D341Med (cell line): ENCODE measurements at regions not wholly inside any gene's neighbourhood (a gene's known extent, or its start where the extent isn't known, plus 50 kb on each side); places are given as distances from the start of the nearest gene placed in this dataset.
"Not testable (repeated sequence)": the region's sequence is repeated elsewhere in the genome, so short reads cannot be mapped to it uniquely, and the experiment has no call there.

Experiments used
- DNase-seq: peaks from one replicate; pipeline ENCODE4 v3.0.0; 2012; ENCODE audit warnings: low spot score

DNA sequence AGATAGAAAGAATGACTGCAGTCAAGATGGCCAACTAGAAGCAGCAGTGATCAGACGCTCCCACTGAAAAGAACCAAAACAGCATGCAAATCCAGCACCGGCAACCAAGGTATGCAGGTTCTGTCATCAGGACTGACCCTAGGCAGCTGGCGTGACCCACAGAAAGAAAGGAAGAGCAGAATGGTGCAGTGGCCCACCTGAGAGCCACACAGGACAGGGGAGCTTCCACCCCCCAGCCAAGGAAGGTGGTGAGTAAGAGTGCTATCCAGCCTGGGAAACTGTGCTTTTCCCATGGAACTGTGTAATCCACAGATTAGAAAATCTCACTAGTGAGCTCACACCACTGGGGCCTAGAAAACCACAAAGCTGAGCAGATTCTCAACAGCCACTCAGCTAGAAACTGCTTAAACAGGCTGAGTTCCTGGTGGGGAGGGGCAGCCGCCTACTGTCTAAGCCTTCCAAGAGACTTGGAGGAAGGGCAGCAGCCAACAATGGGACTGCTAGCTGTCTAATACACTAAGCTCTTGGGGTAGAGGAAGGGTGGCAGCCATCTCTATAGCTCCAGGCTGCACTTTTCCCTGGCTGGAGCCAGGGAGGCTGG is 127.9 kb downstream of the EVA1A start:
- DNase-seq: no peak

DNA sequence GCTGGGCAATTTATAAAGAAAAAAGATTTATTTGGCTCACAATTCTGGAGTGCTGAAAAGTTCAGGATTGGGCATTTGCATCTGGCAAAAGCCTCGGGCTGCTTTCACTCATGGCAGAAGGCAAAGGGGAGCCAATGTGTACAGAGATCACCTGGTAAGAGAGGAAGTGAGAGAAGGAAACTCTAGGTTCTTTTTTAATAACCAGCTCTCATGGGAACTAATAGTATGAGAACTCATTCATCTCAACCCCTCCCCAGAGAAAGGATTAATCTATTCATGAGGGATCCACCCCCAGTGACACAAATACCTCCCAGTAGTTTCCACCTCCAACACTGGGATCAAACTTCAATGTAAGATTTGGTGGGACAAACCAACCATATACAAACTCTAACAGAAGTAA is 129.0 kb downstream of the EVA1A start:
- DNase-seq: no peak

DNA sequence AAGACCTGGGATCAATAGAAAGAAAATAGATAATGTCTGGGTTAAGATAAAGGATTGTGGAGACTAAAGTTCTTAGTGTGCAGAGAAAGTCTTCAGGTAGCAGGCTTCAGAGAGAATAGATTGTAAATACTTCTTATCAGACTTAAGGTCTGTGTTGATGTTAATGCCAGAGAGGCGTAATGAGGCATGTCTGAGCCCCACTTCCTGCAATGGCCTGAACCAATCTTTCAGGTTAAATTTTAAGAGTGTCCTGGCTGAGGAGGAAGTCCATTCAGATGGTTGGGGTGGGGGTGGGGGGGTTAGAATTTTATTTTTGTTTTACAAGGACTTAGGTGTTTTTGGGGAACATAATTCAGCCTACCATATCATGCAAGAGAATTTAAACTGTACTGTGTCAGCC is 129.5 kb downstream of the EVA1A start:
- DNase-seq: no peak

DNA sequence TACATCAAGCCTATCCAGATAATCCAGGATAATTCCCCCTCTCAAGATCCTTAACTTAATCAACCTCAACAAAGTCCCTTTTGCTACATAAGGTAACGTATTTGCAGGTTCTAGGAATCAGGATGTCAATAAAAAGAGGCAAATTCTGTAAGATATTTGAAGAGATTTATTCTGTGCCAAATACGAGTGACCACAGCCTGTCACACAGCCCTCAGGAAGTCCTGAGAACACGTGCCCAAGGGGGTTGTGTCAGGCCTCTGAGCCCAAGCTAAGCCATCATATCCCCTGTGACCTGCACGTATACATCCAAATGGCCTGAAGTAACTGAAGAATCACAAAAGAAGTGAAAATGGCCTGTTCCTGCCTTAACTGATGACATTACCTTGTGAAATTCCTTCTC is 130.3 kb downstream of the EVA1A start:
- not testable (repeated sequence) for DNase-seq

DNA sequence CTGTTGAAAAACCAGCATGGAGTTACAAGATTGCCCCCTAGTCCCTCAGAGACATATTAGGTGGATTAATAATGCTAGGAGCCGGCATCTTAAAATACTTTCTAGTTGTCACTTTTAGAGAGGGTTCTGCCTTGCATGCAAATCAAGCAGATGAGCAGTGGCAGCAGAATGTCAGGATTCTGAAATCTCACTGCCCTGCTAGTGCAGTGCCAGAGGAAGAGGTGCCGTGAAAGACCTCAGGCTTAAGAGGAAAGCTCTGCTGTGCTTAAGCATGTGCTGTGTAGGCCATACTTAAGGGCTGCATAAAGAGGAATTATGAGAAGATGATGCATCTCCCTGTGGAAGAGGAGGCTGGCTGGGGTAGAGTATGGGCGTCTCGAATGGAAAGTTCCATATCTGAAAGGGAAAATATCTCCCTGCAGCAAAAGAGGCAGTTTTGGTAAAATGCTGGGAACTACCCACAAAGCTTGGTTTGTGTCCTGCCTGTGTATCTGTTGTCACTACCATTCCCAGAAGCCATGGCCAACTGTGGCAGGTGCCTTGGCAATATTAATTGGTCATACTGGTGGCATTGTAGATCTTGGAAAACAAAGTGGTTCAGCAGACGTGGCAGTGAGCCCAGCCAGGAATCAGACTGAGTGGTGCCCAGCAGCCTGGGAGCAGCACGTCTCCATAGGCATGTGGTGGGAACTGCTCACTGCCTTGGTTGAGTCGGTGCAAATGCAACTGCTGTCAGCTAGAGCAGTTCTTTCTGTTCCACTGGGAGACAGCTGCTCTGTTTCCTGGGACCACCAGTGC is 131.9 kb downstream of the EVA1A start:
- no peak for DNase-seq

DNA sequence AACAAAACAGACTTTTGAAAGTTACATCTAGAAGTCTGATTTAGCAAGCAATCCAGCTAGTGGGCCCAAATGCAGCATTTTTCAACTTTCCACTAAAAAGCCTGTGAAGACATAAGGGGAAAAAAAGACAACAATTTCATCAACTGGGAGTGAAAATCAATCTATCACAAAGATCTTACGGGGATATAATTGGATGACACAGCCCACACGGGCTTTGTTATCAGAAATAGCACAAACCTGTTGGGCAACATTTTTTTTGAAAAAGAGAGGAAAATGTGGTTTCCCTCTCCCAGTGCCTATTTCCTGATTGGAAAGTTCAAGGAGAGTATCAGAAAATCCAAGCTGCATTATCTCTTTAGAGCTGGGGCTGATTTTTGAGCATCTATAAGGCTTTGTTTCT is 132.7 kb downstream of the EVA1A start:
- no peak for DNase-seq

DNA sequence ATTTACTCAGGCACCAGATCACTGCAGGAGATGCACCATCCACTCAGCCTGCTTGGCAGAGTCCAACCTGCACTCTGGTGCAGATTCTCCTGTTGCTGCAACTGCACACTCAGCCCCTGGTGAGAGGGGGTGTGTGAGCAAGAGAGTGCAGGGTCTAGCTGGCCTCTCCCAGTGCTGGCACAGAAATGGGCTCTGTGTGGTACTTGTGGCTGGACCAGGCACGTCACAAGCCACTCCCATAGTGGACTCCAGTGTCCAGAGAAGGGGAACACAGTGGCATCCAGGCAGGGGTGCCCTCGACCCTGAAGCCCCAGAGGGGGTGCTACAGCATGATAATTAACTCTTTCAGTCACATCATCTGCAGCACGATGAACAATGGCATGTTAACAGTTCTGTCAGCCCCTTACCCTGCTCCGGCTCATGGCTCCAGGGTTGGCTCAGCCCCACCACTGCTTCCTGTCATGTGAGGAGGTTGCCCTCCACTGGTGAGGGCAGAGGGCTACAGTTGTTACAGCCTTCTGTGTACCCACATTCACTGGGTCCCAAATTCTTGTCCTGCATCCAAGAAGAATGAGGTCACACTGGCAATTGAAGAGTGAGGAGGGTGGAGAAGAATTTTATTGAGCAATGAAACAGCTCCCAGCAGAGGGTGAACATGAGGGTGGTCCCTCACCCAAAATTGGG is 135.7 kb downstream of the EVA1A start:
- no peak for DNase-seq

DNA sequence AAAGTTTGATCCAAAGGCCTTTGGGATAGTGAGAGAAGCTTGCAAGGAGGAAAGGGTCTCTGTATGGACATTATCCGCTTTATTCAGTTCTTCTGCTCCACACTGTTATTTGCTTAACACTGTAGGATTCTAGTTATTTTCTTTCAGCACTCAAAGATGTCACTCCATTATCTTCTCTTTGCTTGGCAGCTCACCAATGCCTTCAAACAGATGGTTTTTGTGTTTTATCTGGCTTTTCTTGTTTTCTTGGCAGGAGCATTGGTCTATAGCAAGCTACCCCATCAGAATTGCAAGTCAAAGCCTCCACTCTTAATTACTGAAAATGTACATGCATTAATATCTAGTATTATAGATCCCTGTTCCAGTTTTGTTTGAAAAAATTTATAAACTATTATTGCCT is 138.8 kb downstream of the EVA1A start:
- no peak for DNase-seq

DNA sequence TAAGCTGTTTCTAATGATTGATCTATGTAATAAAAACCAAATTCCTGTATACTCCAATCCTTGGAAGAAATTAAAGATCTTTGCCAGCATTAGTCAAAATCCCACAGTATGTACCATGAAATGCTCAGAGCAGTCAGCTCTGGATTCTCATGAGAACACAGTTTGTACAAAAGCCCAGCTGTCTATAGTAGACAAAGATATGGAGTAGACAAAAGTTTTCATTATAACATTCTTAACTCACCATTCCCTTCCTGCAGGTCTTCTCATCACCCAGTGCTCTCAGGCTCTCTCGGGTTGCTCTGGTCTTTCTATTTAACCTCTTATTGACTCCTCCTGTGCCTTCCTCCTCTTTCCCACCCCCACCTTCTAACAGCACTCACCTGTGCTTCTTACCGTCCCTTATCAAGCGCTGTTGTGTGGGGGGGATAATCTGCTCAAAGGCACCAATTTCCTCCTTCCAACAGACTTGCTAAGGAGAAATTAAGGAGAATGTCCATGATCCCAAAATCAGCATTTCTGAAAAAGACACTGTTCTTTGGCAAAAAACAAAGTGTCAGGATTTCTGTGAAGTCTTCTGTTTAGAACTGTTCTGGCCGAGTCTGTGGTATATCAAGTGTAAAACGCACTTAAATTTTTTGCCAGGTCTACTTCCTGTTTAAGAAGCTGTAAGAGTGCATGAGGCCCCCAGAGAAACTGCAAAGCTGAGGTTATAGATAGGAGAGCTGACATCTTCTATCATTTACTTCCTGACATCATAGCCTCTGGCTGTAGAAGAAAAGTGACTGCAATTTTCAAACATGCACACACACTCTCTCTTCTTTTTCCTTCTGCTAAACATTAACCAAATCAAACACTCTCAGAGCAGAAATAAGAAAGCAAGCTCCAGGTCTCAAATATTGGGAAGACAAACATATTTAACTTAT is 144.1 kb downstream of the EVA1A start:
- no peak for DNase-seq

DNA sequence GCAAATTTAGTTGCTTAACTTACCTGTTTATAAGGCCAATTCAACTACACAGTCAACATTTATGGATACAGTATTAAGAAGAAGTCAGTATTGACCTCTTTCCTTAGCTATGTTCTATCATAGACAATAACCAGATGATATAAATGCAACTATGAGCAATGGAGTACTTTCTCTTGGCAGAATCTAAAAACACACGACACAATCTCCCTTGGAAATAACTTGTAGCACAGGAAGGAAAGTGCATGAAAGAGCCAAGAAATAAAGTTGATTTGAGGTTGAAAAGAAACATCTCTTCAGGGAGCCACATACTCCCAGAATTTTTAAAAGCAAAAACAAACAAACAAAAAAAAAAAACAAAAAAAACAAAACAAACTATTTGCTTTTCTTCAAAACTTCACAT is 145.0 kb downstream of the EVA1A start:
- DNase-seq: no peak

DNA sequence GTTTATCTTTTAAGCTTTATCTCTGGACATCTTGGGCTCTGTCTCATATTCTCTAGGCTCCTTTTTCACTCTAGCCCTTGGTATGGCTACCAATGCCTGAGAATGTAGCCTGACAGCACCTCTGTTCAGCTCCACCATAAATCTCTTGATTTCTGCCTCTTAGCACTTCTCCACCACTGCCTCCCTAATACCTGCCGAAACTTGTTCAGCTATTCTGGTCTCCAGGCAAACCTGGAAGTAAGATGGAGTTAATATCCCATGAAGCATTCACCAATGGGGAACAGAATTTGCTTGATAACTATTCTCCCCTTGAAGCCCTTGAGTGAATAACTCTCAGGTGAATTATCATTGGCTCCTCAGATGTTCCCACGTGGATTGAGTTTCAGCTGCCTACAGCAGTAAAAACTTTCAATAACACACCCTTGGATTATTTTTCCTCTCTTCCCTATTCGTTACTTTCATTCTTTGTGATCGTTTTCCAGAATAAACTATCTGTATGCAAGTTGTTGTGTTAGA is 145.6 kb downstream of the EVA1A start:
- DNase-seq: no peak

DNA sequence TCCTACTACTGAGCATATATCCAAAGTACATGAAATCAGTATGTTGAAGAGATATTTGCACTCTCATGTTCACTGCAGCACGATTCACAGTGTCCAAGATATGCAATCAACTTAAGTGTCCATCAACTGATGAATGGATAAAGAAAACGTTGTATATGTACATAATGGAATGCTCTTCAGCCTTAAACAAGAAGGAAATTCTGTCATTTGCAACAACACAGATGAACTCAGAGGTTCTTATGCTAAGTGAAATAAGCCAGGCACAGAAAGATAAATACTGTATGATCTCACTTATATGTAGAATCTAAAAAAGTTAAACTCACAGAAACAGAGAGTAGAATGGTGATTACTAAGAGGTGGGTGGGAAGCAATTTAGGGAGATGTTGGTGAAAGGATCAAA is 149.2 kb downstream of the EVA1A start:
- no peak for DNase-seq

DNA sequence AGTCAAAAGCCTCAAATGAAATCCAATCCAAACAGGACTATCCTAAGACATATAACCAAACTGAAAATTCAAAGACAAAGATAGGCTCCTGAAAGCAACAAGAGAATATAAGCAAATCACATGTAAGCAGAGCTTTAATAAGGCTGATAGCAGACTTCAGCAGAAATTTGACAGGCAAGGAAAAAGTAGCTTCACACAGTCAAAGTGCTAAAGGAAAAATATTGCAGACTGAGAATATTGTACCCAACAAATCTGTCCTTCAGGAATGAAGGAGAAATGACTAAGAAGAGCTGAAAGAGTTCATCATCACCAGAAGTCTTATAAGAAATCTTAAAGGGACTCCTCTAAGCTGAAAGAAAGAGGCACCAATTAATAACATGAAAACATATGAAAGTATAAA is 150.0 kb downstream of the EVA1A start:
- no peak for DNase-seq

DNA sequence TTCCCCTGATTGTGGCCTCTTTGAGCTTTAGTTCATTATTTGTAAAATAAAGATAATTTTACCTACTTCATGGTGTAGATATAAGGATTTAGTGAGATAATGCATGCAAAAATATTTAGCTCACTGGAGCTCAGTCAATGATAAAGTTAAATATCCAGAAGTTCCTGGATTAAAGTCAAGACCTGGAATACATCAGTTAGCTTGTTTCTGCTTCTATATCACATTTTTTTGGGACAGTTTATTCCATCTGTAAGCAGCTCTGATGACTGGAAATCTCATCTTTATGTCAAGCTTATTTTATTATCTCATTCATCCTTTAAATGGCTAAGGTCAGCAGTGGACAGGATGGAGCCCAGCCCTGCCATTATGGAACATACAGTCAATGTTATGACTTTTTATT is 152.0 kb downstream of the EVA1A start:
- no peak for DNase-seq

DNA sequence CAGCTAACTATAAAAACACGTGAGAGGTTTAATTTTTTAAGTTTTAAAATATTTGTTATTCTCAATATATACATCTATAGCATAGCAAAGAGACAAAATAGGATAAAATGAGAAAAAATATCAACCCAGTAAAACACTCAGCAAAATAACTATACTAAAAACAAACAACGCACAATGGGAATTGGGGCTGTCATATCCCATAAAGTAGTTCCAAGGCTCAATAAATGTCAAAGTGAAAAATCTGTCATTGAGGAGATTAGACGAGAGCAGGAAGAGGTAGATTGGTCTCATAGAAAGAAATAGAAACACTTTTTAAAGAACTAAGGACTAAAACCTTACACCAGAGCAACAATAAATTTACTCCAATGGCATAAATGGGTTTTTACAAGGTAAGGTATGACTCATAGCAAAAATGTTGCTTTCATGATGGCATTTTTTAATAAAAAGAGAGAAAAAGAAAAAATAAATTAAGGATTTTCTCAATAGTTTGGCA is 153.7 kb downstream of the EVA1A start:
- DNase-seq: no peak

DNA sequence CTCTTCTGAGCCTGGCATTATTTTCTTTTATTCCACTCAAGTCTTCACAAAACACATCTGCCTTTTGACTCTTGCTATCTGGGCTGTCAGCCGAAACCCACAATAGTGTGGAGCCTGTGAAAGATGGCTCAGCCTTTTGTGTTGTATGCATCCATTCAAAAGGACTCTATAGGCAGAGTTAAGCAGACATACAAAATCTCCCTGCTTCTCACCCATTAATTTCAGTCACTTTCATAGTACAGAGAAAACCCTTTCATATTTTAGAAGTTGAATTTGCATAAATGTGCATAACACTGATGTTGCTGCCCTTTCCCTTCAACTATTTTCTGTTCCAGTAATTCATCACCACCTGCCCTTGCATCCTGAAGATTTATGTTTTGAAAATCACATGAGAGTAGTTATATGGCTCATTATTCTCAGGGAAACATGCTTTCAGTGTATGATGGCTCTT is 154.6 kb downstream of the EVA1A start:
- no peak for DNase-seq

DNA sequence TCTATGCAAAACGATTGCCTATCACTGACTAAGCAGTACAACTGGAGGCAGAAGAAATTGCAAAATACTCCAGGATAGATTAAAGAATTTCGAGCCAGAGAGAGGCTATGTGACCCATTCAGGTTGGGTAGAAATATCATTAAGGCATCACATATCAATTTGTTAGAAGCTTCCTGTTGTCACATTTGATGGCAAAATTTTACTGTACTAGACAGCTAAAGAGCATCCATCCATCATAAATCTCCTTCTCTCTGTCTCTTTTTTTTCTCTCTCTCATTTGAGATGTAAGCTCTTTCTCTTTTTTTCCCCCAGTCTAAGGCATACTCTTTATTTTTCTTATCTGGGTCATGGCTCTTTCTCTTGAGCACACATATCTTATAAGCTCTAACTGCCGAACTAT is 155.7 kb downstream of the EVA1A start:
- DNase-seq: no peak

DNA sequence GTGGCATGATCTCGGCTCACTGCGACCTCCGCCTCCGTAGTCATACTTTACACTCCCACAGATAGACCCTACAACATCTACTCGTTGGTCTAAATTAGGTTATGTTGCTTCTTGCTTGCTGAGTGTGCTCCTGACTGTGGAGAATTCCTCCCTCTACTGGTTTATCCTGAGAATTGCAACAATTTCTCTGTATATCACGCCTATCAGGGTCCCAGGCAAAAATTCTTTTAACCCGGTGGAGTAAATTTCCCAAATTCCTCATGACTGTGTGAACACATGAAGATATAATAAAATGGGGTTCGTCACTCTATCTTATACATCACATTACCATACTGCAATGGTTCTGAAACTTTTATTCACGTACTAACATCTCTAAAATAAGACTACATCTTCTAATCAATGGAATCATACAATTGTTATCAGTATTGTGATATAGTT is 156.7 kb downstream of the EVA1A start:
- DNase-seq: peak; percentile 49

DNA sequence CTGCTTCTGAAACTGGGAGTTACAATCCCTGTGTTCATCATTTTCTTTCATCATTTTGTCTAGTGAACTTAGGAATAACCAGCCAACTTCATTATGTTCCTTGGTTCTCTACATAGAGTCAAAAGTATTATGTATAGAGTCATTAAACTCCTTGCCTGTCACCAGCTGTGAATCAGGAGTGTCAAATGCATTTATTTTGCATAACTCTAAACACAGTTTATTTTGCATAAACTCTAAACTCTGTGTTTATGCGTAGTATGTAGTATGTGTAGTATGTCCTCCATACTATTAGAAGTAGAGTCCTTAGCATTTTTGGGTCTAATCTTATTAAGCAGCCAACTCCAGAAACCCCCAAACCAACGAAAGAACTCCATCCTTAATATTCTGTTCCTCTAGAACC is 164.4 kb downstream of the EVA1A start:
- DNase-seq: no peak

DNA sequence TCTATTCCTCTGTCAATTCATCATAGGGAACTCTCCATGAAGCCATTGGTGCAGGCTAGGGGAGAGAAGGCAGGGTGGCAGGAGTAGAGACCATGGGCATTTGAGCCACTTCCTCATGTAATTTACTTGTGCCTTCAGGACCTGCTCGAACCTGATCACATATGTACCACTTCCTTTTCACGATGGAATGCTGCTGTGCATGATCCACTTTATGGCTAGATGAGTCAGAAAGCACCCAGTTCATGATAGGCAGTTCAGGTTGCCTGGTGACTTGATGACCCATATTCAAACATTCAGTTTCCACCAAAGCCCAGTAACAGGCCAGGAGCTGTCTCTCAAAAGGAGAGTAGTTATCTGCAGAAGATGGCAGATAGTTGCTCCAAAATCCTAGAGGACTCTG is 166.0 kb downstream of the EVA1A start:
- not testable (repeated sequence) for DNase-seq

DNA sequence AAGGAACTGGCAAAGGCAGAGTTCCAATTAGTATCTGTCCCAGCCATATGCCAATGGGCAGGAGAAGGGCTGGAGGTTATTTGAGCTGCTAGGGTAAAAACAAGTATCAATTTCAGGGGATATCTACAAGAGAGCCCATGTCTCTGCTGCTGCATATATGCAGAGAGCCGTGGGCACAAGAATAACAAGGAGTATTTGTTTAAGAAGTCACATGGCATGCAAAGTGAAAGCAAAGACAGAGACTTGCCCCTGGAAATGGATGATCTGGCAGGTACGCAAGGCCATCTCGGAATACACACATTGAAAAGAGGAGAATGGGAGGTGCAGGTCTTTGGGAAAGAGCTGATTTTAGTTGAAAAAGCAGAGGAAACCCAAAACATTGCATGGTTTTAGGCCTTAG is 170.6 kb downstream of the EVA1A start:
- DNase-seq: no peak

DNA sequence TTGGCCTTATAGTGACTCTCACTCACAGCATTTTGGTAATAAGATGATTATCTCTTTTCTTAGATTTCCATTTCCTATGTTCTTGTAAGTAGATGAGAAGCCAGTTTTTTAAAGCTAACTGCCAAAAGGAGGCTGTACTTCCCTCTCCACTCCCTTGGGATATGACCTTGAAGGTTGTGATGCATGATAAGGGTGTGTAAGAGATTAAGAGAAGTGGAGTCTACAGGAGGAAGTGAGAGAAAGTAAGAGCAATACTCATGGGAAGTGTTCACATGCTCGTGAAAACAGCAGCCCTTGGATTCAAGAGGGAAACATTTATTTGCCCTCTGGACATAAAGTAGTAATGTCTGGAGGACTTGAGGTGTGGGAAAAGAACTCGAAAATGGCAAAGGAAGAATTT is 171.5 kb downstream of the EVA1A start:
- no peak for DNase-seq
